A673 (cell line): ENCODE measurements at regions not wholly inside any gene's neighbourhood (a gene's known extent, or its start where the extent isn't known, plus 50 kb on each side); places are given as distances from the start of the nearest gene placed in this dataset.
"Not testable (repeated sequence)": the region's sequence is repeated elsewhere in the genome, so short reads cannot be mapped to it uniquely, and the experiment has no call there.

Experiments
- BruUV-seq: library from RNA; stranded (reverse); fragments of 400-500 nt; replicated peaks from 2 replicates; lab custom pipeline; 2021; lab: Mats Ljungman, UMichigan
- CTCF ChIA-PET: fragments of 300-600 bp; sonication (Branson Sonifier 250); formaldehyde crosslinking; loops from one replicate; lab custom pipeline; 2022; ENCODE audit warnings: antibody characterized with exemption; lab: Charles Lee
- POLR2A ChIA-PET: fragments of 300-600 bp; sonication (Branson Sonifier 250); formaldehyde crosslinking; loops from one replicate; lab custom pipeline; 2022; ENCODE audit warnings: antibody characterized with exemption; ENCODE audit not compliant: low non-redundant PET; lab: Charles Lee
- DNase-seq: peaks from one replicate; pipeline ENCODE4 v3.0.0-alpha.2; 2015; ENCODE audit warnings: low spot score
- H3K27ac ChIP-seq: fragments of 200-600 bp; sonication (generic); 2 replicates; pipeline ENCODE4 v1.5.1; 2016; ENCODE audit warnings: mixed run types, low read depth, mild to moderate bottlenecking, mixed read lengths, antibody characterized with exemption, low read length; ENCODE audit not compliant: poor library complexity, severe bottlenecking
- H3K27me3 ChIP-seq: fragments of 200-600 bp; sonication (generic); replicated peaks from 2 replicates; pipeline ENCODE4 v1.6.1; 2017; ENCODE audit warnings: mixed run types, low read depth, mild to moderate bottlenecking, mixed read lengths, antibody characterized with exemption, low read length; ENCODE audit not compliant: insufficient read depth, poor library complexity
- H3K36me3 ChIP-seq: fragments of 200-600 bp; sonication (generic); 2 replicates; pipeline ENCODE4 v1.6.1; 2016; ENCODE audit warnings: mixed run types, mild to moderate bottlenecking, mixed read lengths, antibody characterized with exemption, low read length; ENCODE audit not compliant: insufficient read depth, poor library complexity, severe bottlenecking
- H3K4me1 ChIP-seq: fragments of 200-600 bp; sonication (generic); 2 replicates; pipeline ENCODE4 v1.6.1; 2017; ENCODE audit warnings: mixed run types, mild to moderate bottlenecking, mixed read lengths, antibody characterized with exemption, low read length; ENCODE audit not compliant: insufficient read depth, poor library complexity, severe bottlenecking
- H3K4me3 ChIP-seq: fragments of 200-600 bp; sonication (generic); 2 replicates; pipeline ENCODE4 v1.5.1; 2016; ENCODE audit warnings: low read depth, mixed run types, mild to moderate bottlenecking, mixed read lengths, low read length; ENCODE audit not compliant: poor library complexity, severe bottlenecking
- H3K9me3 ChIP-seq: fragments of 200-600 bp; sonication (generic); 2 replicates; pipeline ENCODE4 v1.6.1; 2016; ENCODE audit warnings: mixed run types, low read depth, mild to moderate bottlenecking, mixed read lengths, antibody characterized with exemption, low read length; ENCODE audit not compliant: poor library complexity, severe bottlenecking
- CTCF ChIP-seq: fragments of 300-800, 200-600 bp; sonication (generic); conservative IDR thresholded peaks from 2 replicates; pipeline ENCODE4 v1.5.1; 2017; ENCODE audit warnings: low read depth, mild to moderate bottlenecking, antibody characterized with exemption, low read length, moderate library complexity, mixed read lengths
- EZH2 ChIP-seq: fragments of 200-600 bp; sonication (generic); IDR thresholded peaks from 2 replicates; pipeline ENCODE4 v1.6.1; 2017; ENCODE audit warnings: borderline replicate concordance, low read depth, mild to moderate bottlenecking, mixed read lengths, antibody characterized with exemption, low read length; ENCODE audit not compliant: poor library complexity, severe bottlenecking
- intact Hi-C: fragments of 100-400 bp; cut with micrococcal nuclease; formaldehyde crosslinking; loops from one replicate; pipeline ENCODE4 v1.10.0; 2022; ENCODE audit not compliant: unreplicated experiment

GRCh38 chr18:63051928-63052327, 267.6 kb downstream of the BCL2 start:
- H3K4me1 ChIP-seq, result no peaks in the 10 kb centered on the region
- ChIA-PET POLR2A (no interaction called here), CTCF (no interaction called here)
- no TSS peak for BruUV-seq
- intact Hi-C loops, result no loop called here
- no peak overlapping the region for H3K27ac ChIP-seq
- no peak for TF ChIP-seq EZH2
- TF ChIP-seq CTCF, result no peak
- H3K27me3 ChIP-seq, result no peaks in the 10 kb centered on the region
- no peak for DNase-seq
- H3K9me3 ChIP-seq, result no peaks in the 10 kb centered on the region
- no peaks in the 10 kb centered on the region for H3K36me3 ChIP-seq
- no peak overlapping the region for H3K4me3 ChIP-seq

DNA sequence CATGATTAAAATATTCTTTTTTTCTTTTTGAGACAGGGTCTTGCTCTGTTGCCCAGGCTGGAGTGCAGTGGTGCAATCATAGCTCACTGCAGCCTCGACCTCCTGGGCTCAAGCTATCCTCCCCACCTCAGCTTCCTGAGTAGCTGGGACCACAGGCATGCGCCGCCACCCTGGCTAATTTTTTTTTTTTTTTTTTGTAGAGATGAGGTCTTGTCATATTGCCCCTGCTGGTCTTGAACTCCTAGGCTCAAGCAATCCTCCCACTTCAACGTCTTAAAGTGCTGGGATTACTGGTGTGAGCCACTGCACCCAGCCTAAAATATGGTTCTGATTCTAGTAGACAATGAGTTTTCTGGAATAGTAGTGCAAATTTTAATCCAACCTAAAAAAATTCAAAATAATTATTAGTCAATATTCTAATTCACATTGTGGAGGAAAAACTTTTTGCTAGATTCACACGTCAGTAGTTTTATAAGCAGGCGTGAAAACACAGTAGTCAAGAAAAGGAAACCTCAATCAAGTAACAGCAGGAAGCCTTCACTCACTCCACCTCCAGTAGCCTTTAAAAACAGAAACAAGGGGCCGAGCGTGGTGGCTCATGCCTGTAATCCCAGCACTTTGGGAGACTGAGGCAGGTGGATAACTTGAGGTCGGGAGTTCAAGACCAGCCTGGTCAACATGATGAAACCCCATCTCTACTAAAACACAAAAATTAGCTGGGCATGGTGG, 268.7 kb downstream of the BCL2 start:
- CTCF ChIA-PET, BruUV-seq, H3K4me1 ChIP-seq, intact Hi-C loops, DNase-seq, H3K9me3 ChIP-seq, H3K27me3 ChIP-seq, H3K4me3 ChIP-seq, POLR2A ChIA-PET, H3K27ac ChIP-seq, H3K36me3 ChIP-seq: not testable (repeated sequence)

DNA sequence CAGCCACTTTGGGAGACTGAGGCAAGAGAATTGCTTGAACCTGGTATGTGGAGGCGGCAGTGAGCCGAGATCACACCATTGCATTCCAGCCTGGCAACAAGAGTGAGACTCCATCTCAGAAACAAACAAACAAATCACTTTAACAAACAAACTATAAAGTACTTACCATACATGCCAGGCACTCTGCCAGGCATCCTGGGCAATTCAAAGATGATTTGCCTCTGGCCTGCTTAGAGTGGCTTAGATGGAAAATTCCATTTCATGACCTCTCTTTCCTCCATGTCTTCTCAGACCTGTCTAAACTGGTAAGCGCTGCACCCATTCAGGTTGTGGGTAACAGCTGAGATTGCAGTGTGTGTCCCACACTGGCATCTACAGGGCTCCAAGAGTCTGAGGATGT, 273.2 kb downstream of the BCL2 start:
- POLR2A ChIA-PET, result no interaction called here
- no peaks in the 10 kb centered on the region for H3K9me3 ChIP-seq
- H3K36me3 ChIP-seq, result no peaks in the 10 kb centered on the region
- no peaks in the 10 kb centered on the region for H3K4me1 ChIP-seq
- no TSS peak for BruUV-seq
- no peak overlapping the region for H3K27ac ChIP-seq
- TF ChIP-seq CTCF, result no peak
- TF ChIP-seq EZH2, result no peak
- CTCF ChIA-PET, result no interaction called here
- no peak for DNase-seq
- H3K4me3 ChIP-seq, result no peak overlapping the region
- intact Hi-C loops, result no loop called here
- H3K27me3 ChIP-seq, result no peaks in the 10 kb centered on the region

GRCh38 chr18:63043516-63043915, 276.1 kb downstream of the BCL2 start:
- Histone ChIP-seq H3K4me1 (no peaks in the 10 kb centered on the region), H3K9me3 (no peaks in the 10 kb centered on the region), H3K36me3 (no peaks in the 10 kb centered on the region), H3K4me3 (no peak overlapping the region), H3K27ac (no peak overlapping the region), H3K27me3 (no peaks in the 10 kb centered on the region)
- ChIA-PET CTCF (no interaction called here), POLR2A (no interaction called here)
- DNase-seq, result no peak
- no TSS peak for BruUV-seq
- intact Hi-C loops, result no loop called here
- no peak for TF ChIP-seq EZH2
- TF ChIP-seq CTCF, result no peak
